Inflammatory macrophage treated with lipopolysaccharide for 4 hours (primary cell): ENCODE measurements at regions not wholly inside any gene's neighbourhood (a gene's known extent, or its start where the extent isn't known, plus 50 kb on each side); places are given as distances from the start of the nearest gene placed in this dataset.
A peak's percentile ranks its signal among the peaks of the same experiment; 100 is the strongest.
"Not testable (repeated sequence)": the region's sequence is repeated elsewhere in the genome, so short reads cannot be mapped to it uniquely, and the experiment has no call there.

Experiments used
- DNase-seq: peaks from one replicate; pipeline ENCODE4 v3.0.0-alpha.2; 2020

- no peak for DNase-seq
Observed at GRCh38 chr6:11450037-11450436, 87.5 kb upstream of the TMEM170B start.

- no peak for DNase-seq
Observed at GRCh38 chr6:11449408-11449807, 88.1 kb upstream of the TMEM170B start.

DNA sequence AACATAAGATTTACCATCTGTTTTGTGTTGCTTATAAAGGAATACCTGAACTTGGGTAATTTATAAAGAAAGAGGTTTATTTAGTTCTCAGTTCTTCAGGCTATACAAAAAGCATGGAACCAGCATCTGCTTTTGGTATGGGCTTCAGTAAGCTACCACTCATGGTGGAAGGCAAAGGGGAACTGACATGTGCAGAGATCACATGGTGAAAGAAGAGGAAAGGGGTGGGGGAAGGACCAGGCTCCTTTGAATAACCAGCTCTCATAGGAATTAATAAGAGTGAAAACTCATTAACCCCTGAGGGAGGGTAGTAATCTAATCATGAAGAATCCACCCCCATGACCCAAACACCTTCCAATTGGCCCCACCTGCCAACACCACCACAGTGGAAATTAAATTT is 89.5 kb upstream of the TMEM170B start:
- DNase-seq: no peak

GRCh38 chr6:11447265-11447664 is 90.3 kb upstream of the TMEM170B start:
- DNase-seq: no peak

GRCh38 chr6:11445146-11445545 is 92.4 kb upstream of the TMEM170B start:
- DNase-seq: no peak

GRCh38 chr6:11443125-11443524 is 94.4 kb upstream of the TMEM170B start:
- not testable (repeated sequence) for DNase-seq

- no peak for DNase-seq
Observed at GRCh38 chr6:11442495-11442894, 95.1 kb upstream of the TMEM170B start.

DNA sequence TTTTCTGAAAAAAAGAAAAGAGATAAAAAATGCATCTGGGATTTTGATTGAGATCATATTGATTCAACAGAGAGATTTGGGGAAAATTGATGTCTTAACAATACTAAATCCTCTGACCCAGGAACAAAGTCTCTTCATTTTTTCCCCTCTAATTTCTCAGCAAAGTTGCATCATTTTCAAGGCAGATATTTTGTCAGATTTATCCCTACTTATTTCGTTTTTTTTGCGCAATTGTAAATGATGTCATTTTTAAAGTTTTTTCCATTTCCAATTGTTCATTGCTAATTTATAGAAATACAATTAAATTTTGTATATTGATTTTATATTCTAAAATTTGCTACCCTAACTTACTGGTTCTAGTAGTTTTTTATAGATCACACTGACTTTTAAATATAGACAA is 97.7 kb upstream of the TMEM170B start:
- DNase-seq: peak; percentile 55

- peak; percentile 74 for DNase-seq
Observed at GRCh38 chr6:11439017-11439420, 98.5 kb upstream of the TMEM170B start.

DNA sequence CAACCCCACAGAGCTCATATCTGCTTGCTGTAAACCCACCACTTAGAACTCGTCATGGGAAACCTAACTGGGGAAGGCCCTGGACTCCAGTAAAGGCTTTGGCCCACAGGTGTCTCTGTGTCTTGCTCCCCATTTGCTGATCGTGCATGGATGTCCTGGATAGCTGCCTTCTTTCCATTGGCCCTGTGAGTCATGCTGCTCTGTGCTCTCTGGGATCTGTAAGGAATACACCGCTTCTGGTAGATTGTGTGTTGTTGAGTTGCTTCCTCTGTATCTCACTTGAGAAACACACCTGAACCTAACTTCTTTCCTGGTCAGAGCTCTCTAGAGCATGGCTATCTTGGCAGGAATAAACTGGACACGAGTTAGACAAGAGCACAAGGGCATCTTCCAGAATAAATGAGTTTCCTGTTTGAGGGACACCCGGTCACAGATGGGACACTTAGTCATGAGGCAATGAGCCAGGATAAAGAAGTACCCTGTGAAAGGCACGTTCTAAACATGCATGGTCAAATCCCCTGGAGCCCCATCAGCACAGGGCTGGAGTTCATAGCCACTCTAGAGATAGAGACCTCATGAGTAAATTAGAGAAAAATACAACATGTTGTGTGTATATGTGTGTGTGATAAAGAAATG is 99.6 kb upstream of the TMEM170B start:
- DNase-seq: peak; percentile 16

GRCh38 chr6:11436508-11437096 is 100.9 kb upstream of the TMEM170B start:
- DNase-seq: no peak

DNA sequence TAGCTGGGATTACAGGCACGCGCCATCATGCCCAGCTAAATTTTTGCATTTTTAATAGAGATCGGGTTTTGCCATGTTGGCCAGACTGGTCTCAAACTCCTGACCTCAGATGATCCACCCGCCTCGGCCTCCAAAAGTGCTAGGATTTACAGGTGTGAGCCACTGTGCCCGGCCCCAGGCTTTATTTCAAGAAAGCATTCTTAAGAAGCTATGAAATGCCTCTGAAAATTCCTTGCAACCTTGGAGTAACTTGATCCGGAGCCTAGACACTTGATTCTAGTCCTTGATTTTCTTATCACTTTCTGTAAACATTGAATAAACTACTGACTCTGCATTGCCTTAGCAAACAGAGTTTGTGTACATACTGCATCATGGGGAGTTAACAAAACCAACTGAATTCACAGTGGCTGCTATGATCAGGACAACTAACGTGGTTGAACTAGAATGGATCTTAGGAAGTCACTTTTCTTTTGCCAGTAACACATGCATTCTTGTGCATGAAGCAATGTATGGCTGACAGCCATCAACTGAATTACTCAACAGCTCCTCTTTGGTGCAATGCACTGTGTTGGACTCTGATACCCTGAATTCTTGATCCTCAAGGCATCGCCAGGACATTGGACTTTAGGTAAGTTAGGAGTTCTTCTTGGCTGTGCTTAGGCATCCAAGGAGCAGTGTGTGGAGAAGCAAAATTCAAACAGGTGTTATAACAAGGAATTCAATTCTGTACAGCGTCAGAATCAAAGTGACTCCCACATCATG is 102.8 kb upstream of the TMEM170B start:
- peak; percentile 52 for DNase-seq

DNA sequence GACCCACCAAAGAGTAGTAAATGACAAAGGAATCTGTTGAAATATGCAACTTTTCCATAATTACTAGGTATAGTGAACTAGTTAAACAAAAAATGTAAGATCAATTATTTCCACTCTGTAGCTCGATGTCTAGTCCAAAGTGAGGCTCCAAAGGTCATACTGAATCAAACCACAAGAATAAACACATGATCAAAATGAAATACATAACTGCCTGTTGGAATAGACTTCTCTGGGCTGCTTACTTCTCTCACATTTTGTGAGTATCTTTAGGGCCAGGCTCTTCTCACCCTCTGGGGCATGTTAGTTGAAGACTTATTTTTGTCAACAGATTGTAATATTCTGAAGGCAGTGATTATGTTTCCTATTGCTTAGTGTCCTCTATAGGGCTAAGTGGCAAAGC is 103.7 kb upstream of the TMEM170B start:
- DNase-seq: no peak

- peak; percentile 66 for DNase-seq
Observed at GRCh38 chr6:11432713-11433450, 104.7 kb upstream of the TMEM170B start.

DNA sequence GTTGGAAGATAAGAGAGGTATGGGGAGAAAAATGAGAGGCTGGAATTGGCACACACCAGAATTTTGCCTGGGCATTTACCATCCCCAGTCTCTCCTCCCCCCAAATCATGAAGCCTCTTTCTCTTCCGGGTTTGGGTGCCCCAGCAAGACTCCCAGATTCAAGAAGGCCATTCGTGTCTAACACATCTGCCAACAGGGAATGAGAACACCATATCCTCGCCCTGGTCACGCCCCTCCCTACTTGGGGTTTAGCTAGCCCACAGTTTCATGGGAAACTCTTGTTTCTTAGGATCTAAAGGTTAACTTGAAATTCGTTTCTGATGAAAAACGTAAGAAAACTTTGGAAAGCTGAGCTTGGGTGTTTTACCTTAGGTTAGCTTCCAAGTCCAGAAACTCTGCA is 105.5 kb upstream of the TMEM170B start:
- no peak for DNase-seq

- DNase-seq: no peak
Observed at GRCh38 chr6:11431455-11431937, 106.1 kb upstream of the TMEM170B start.

GRCh38 chr6:11430036-11430435 is 107.5 kb upstream of the TMEM170B start:
- DNase-seq: no peak

GRCh38 chr6:11429577-11429976 is 108.0 kb upstream of the TMEM170B start:
- DNase-seq: no peak

DNA sequence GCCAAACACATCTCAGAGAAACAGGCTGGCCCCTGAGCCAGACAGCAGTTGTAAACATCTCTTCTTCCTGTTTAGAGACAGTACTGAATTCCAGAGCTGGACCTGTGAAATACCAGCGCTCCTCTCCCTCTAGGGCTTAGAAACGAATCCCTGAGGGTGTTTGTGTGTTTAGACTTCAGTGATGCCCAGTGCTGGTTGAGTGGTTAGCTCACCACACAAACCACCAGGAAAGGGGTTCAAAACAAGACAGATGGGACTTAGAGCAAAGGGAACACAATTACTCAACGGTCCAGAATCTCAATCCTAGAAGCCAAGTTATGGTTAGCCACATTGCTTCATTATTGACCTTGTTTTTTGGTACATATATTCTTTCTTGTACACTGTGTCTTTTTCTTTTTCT is 108.7 kb upstream of the TMEM170B start:
- DNase-seq: no peak

DNA sequence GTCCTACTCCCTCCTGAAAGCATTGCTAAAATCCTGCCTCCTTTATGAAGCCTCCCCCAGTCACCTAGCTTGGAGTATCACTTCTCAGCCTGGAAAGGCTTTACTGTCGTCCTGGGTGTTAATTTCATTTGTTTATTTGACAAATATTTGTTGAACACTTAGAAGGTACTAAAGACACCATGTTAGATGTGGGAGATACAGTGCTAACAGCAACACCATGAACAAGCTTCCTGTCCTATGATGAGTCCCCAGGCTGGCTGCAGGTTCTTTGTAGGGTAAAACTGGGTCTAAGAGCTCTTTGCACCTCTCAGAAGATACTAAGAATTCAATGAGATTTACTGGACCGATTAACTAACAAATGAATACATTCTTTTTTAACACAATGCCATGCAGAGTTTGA is 109.2 kb upstream of the TMEM170B start:
- DNase-seq: no peak

GRCh38 chr6:11427723-11428245 is 109.8 kb upstream of the TMEM170B start:
- DNase-seq: no peak

DNA sequence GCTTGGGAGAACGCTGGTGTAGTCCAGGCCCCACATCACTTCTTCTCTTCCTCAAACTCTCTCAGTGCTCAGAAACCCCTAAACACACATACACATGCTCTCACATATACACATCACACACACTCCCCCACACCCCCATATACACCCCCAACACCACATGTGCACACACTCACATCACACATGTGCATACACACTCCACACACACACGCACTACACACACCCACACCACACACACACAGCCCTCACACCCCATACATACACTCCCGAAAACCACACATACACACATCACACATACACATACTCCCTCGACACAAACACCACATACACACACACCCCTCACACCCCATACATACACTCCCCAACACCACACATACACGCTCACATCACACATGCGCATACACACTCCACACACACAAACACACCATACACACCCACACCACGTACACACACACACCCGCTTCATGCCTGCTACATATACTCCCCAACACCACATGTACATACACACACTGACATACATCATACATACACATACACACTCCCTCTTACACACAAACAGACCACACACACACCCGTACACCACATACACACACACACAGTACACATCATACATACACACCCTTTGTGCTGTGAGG is 110.3 kb upstream of the TMEM170B start:
- DNase-seq: no peak

DNA sequence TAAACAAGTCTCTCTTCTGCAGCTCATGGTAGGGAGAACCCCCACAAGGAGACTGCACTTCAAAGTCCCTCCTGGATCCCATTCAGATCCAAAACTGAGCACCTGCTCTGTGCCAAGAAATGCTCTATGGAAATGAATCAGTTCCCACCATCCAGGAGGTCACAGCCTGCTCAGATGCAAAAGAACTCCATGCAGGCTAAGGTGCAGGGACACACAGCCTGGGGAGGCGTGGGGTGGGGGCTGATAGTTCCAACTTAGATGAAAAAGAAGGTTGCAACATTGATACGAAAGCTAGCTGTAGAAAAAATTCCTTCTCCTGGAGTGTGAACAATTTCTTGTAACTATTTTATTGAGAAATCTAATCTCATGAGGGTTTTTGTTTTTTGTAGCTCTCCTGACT is 111.0 kb upstream of the TMEM170B start:
- DNase-seq: no peak
